SU-DHL-6 (cell line): ENCODE measurements at regions not wholly inside any gene's neighbourhood (a gene's known extent, or its start where the extent isn't known, plus 50 kb on each side); places are given as distances from the start of the nearest gene placed in this dataset.

Experiments used
- H2AFZ ChIP-seq: fragments of 200-600 bp; sonication (generic); 2 replicates; pipeline ENCODE4 v1.6.1; 2014; ENCODE audit warnings: low read depth, mild to moderate bottlenecking, moderate library complexity, mixed read lengths, antibody characterized with exemption, low read length; ENCODE audit not compliant: severe bottlenecking
- H3F3A ChIP-seq: fragments of 200-600 bp; shearing (Covaris generic); 2 replicates; pipeline ENCODE4 v1.6.0; 2016; ENCODE audit warnings: antibody characterized with exemption, mild to moderate bottlenecking; ENCODE audit not compliant: insufficient read depth
- H3K27ac ChIP-seq: fragments of 200-600 bp; sonication (generic); 2 replicates; pipeline ENCODE4 v1.5.1; 2016; ENCODE audit warnings: low read depth, mild to moderate bottlenecking, low read length, moderate library complexity, mixed read lengths
- H3K27me3 ChIP-seq: fragments of 200-600 bp; sonication (generic), shearing (Covaris generic); 2 replicates; pipeline ENCODE4 v1.6.0; 2014; ENCODE audit warnings: mild to moderate bottlenecking, low read length
- H3K36me3 ChIP-seq: fragments of 200-600 bp; sonication (generic); 2 replicates; pipeline ENCODE4 v1.6.1; 2014; ENCODE audit warnings: mild to moderate bottlenecking, low read length, mixed read lengths
- H3K4me2 ChIP-seq: fragments of 300-600, 200-600 bp; shearing (Covaris generic), sonication (generic); 2 replicates; pipeline ENCODE4 v1.6.0; 2014; ENCODE audit warnings: low read length, low read depth, mild to moderate bottlenecking; ENCODE audit not compliant: poor library complexity, severe bottlenecking
- H3K4me3 ChIP-seq: fragments of 200-600 bp; sonication (generic); 2 replicates; pipeline ENCODE4 v1.5.1; 2014; ENCODE audit warnings: antibody characterized with exemption, low read length, mild to moderate bottlenecking, mixed read lengths; ENCODE audit not compliant: insufficient read depth, poor library complexity, severe bottlenecking
- H3K79me2 ChIP-seq: fragments of 200-600 bp; sonication (generic); 2 replicates; pipeline ENCODE4 v1.6.1; 2014; ENCODE audit warnings: mild to moderate bottlenecking, low read length, moderate library complexity; ENCODE audit not compliant: insufficient read depth
- H3K9ac ChIP-seq: fragments of 200-600 bp; sonication (generic); 2 replicates; pipeline ENCODE4 v1.7.0; 2014; ENCODE audit warnings: mild to moderate bottlenecking, low read length
- H3K9me2 ChIP-seq: fragments of 200-600 bp; sonication (generic); replicated peaks from 2 replicates; pipeline ENCODE4 v1.6.1; 2014; ENCODE audit warnings: low read length; ENCODE audit not compliant: insufficient read depth
- H3K9me3 ChIP-seq: fragments of 200-600 bp; sonication (generic); 2 replicates; pipeline ENCODE4 v1.6.1; 2014; ENCODE audit warnings: low read length, mixed read lengths; ENCODE audit not compliant: insufficient read depth
- H4K20me1 ChIP-seq: fragments of 200-600 bp; sonication (generic); 2 replicates; pipeline ENCODE4 v1.6.1; 2014; ENCODE audit warnings: low read depth, mild to moderate bottlenecking, antibody characterized with exemption, low read length, moderate library complexity, mixed read lengths
- EZH2phosphoT487 ChIP-seq: fragments of 200-600 bp; sonication (generic), shearing (Covaris generic); conservative IDR thresholded peaks from 2 replicates; pipeline ENCODE4 v1.6.1; 2018; ENCODE audit warnings: mild to moderate bottlenecking, antibody characterized with exemption, low read length, moderate library complexity, mixed read lengths
- TF ChIP-seq, protein P1 (sequence below): fragments of 200-600 bp; sonication (generic); IDR thresholded peaks from one replicate; pipeline ENCODE4 v1.5.1; 2017; ENCODE audit warnings: antibody characterized with exemption, mild to moderate bottlenecking, low read length, moderate library complexity; ENCODE audit not compliant: insufficient read depth, poor library complexity, severe bottlenecking

DNA sequence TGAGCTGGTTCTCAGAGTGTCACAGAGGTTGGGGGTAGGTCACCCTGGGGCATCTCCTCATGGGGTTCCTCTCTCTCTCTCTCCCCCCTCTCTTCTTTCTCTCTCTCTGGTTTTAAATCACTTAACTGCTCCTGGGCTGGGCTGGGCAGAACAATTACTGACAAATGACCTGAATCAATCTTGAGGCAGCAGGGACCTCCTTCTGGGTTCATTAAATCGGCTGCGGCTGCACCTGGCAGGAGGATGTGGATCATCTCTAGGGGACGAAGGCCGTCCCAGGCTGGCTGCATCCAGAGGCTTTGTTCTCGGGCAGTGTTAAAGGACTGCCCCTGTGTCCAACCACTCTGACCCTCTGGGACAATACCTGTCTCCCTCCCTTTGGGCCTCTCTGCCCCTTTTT, 143.1 kb downstream of the TLE3 start:
- TF ChIP-seq EZH2phosphoT487, result no peak
- TF ChIP-seq, protein P1, sequence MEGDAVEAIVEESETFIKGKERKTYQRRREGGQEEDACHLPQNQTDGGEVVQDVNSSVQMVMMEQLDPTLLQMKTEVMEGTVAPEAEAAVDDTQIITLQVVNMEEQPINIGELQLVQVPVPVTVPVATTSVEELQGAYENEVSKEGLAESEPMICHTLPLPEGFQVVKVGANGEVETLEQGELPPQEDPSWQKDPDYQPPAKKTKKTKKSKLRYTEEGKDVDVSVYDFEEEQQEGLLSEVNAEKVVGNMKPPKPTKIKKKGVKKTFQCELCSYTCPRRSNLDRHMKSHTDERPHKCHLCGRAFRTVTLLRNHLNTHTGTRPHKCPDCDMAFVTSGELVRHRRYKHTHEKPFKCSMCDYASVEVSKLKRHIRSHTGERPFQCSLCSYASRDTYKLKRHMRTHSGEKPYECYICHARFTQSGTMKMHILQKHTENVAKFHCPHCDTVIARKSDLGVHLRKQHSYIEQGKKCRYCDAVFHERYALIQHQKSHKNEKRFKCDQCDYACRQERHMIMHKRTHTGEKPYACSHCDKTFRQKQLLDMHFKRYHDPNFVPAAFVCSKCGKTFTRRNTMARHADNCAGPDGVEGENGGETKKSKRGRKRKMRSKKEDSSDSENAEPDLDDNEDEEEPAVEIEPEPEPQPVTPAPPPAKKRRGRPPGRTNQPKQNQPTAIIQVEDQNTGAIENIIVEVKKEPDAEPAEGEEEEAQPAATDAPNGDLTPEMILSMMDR, result no peak
- Histone ChIP-seq H3F3A (no peaks in the 10 kb centered on the region), H3K27ac (no peak overlapping the region), H3K9me2 (no peaks in the 10 kb centered on the region), H2AFZ (no peak overlapping the region), H4K20me1 (no peaks in the 10 kb centered on the region), H3K27me3 (no peaks in the 10 kb centered on the region), H3K4me3 (no peak overlapping the region), H3K4me2 (no peak overlapping the region), H3K79me2 (no peaks in the 10 kb centered on the region), H3K36me3 (no peaks in the 10 kb centered on the region), H3K9me3 (no peaks in the 10 kb centered on the region), H3K9ac (no peak overlapping the region)

DNA sequence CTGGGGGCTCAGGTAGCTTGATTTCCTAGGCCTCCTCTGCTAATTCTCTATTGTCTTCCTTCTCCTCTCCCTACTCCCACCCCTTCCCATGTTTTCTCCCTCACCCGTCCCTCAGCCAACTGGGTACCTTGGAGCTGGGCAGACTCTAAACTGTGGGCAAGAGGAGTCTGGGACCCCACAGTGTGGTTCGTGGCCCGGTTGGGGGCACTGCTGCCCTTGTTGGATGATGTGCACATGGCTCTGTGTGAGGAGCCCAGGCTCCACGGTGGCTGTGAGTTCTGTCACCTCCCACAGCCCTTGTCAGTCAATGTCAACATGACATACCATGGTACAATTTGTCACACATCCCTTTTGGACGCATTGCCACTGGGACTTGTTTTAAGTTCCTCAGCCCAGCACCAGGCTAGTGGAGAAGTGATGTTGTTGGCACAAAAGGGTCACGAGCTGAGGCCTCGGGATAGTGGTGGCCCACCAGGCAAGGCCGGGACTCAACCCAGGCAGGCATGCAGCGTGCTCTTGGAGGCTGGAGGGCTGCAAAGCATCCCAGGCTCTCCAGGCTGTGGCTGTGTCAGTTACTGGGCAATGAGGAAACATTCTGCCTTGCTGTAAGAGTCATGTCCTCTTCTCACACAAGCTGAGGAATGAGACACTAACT, 142.3 kb downstream of the TLE3 start:
- H3K9me3 ChIP-seq, result no peaks in the 10 kb centered on the region
- H3K79me2 ChIP-seq, result no peaks in the 10 kb centered on the region
- H3K27me3 ChIP-seq, result no peaks in the 10 kb centered on the region
- no peak for TF ChIP-seq EZH2phosphoT487
- TF ChIP-seq, protein P1, result no peak
- no peak overlapping the region for H2AFZ ChIP-seq
- H3K36me3 ChIP-seq, result no peaks in the 10 kb centered on the region
- H3K9ac ChIP-seq, result no peak overlapping the region
- H3K4me3 ChIP-seq, result no peak overlapping the region
- no peaks in the 10 kb centered on the region for H4K20me1 ChIP-seq
- H3K9me2 ChIP-seq, result no peaks in the 10 kb centered on the region
- no peak overlapping the region for H3K27ac ChIP-seq
- H3F3A ChIP-seq, result no peaks in the 10 kb centered on the region
- H3K4me2 ChIP-seq, result no peak overlapping the region

DNA sequence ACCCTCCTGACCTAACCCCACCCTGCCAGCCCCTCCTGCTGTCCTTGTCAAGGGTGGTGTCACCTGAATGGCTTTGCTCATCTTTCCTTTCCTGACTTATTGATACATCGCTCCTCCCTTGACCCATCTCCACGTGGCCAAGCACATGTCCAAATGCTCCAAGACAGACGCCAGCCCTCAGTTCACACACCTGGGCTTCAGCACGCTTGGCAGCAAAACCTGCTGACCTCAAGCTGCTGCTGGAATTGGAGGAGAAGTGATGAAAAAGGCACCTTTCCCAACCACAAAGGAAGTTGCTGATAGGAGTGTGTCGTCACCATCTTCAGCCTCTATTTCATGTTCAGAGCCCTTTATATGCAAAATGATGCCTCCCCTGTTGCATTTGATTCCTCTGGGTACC, 141.3 kb downstream of the TLE3 start:
- H3F3A ChIP-seq, result no peaks in the 10 kb centered on the region
- no peak overlapping the region for H3K4me2 ChIP-seq
- no peak overlapping the region for H3K27ac ChIP-seq
- H2AFZ ChIP-seq, result no peak overlapping the region
- no peaks in the 10 kb centered on the region for H3K79me2 ChIP-seq
- H3K27me3 ChIP-seq, result no peaks in the 10 kb centered on the region
- no peak for TF ChIP-seq EZH2phosphoT487
- TF ChIP-seq, protein P1, result no peak
- no peak overlapping the region for H3K9ac ChIP-seq
- H4K20me1 ChIP-seq, result no peaks in the 10 kb centered on the region
- no peaks in the 10 kb centered on the region for H3K9me2 ChIP-seq
- no peaks in the 10 kb centered on the region for H3K9me3 ChIP-seq
- H3K4me3 ChIP-seq, result no peak overlapping the region
- no peaks in the 10 kb centered on the region for H3K36me3 ChIP-seq
